ENCODE measurements at regions not wholly inside any gene's neighbourhood (a gene's known extent, or its start where the extent isn't known, plus 50 kb on each side); places are given as distances from the start of the nearest gene placed in this dataset.
"Not testable (repeated sequence)": the region's sequence is repeated elsewhere in the genome, so short reads cannot be mapped to it uniquely, and the experiment has no call there.

GRCh38 chr2:65913813-65914212 lies 481.4 kb upstream of the SPRED2 start:
- no peak for DNase-seq (ENCODE audit: low spot score)

GRCh38 chr2:65901756-65902155 lies 469.4 kb upstream of the SPRED2 start:
- no peak for DNase-seq (ENCODE audit: low spot score)

- DNase-seq (ENCODE audit: low spot score) = no peak
Measured at GRCh38 chr2:65896446-65896845, 464.0 kb upstream of the SPRED2 start.

- DNase-seq (ENCODE audit: low spot score) = not testable (repeated sequence)
Measured at GRCh38 chr2:65890131-65890530, 457.7 kb upstream of the SPRED2 start.

GRCh38 chr2:65885266-65885665 lies 452.9 kb upstream of the SPRED2 start:
- DNase-seq (ENCODE audit: low spot score) = no peak

- no peak for DNase-seq (ENCODE audit: low spot score)
Measured at GRCh38 chr2:65881592-65881991, 449.2 kb upstream of the SPRED2 start.

- no peak for DNase-seq (ENCODE audit: low spot score)
Measured at GRCh38 chr2:65880436-65880835, 448.0 kb upstream of the SPRED2 start.

GRCh38 chr2:65878011-65878340 lies 445.6 kb upstream of the SPRED2 start:
- DNase-seq (ENCODE audit: low spot score) = no peak

- DNase-seq (ENCODE audit: low spot score) = no peak
Measured at GRCh38 chr2:65877331-65878010, 445.1 kb upstream of the SPRED2 start.

GRCh38 chr2:65876114-65876513 lies 443.7 kb upstream of the SPRED2 start:
- DNase-seq (ENCODE audit: low spot score) = no peak

- DNase-seq (ENCODE audit: low spot score) = no peak
Measured at GRCh38 chr2:65870826-65871225, 438.4 kb upstream of the SPRED2 start.

- no peak for DNase-seq (ENCODE audit: low spot score)
Measured at GRCh38 chr2:65869296-65869695, 436.9 kb upstream of the SPRED2 start.

GRCh38 chr2:65868177-65868576 lies 435.8 kb upstream of the SPRED2 start:
- DNase-seq (ENCODE audit: low spot score) = no peak

GRCh38 chr2:65867446-65867845 lies 435.0 kb upstream of the SPRED2 start:
- no peak for DNase-seq (ENCODE audit: low spot score)

- DNase-seq (ENCODE audit: low spot score) = no peak
Measured at GRCh38 chr2:65866148-65866547, 433.7 kb upstream of the SPRED2 start.

- no peak for DNase-seq (ENCODE audit: low spot score)
Measured at GRCh38 chr2:65864619-65865018, 432.2 kb upstream of the SPRED2 start.

- no peak for DNase-seq (ENCODE audit: low spot score)
Measured at GRCh38 chr2:65863713-65864112, 431.3 kb upstream of the SPRED2 start.

- DNase-seq (ENCODE audit: low spot score) = no peak
Measured at GRCh38 chr2:65856928-65857327, 424.5 kb upstream of the SPRED2 start.

GRCh38 chr2:65856423-65856822 lies 424.0 kb upstream of the SPRED2 start:
- DNase-seq (ENCODE audit: low spot score) = no peak

- DNase-seq (ENCODE audit: low spot score) = no peak
Measured at GRCh38 chr2:65850695-65851094, 418.3 kb upstream of the SPRED2 start.

- no peak for DNase-seq (ENCODE audit: low spot score)
Measured at GRCh38 chr2:65846989-65847678, 414.7 kb upstream of the SPRED2 start.

- DNase-seq (ENCODE audit: low spot score) = no peak
Measured at GRCh38 chr2:65845442-65846182, 413.2 kb upstream of the SPRED2 start.

GRCh38 chr2:65842104-65842503 lies 409.7 kb upstream of the SPRED2 start:
- DNase-seq (ENCODE audit: low spot score) = no peak

Measured in GM03348 (cell line).